CD14-positive monocyte (primary cell): ENCODE measurements at regions not wholly inside any gene's neighbourhood (a gene's known extent, or its start where the extent isn't known, plus 50 kb on each side); places are given as distances from the start of the nearest gene placed in this dataset.
A peak's percentile ranks its signal among the peaks of the same experiment; 100 is the strongest.

Source experiments
- DNase-seq, 3 donors: peaks; one replicate each; pipeline ENCODE4 v3.0.0-alpha.2; 2011 to 2022
- H2AFZ ChIP-seq: 2 replicates; pipeline ENCODE4 v1.6.0; 2012; ENCODE audit warnings: mild to moderate bottlenecking, low read depth, low read length, inconsistent platforms; ENCODE audit not compliant: insufficient read depth, poor library complexity, severe bottlenecking
- H3K27ac ChIP-seq, 2 donors: 1 replicate in 1 of 2; 2 replicates in 1 of 2; pipeline ENCODE4 v1.5.1; 2012 to 2013; ENCODE audit warnings: low read length in 2 of 2, control low read depth in 1 of 2, inconsistent platforms in 1 of 2, low read depth in 1 of 2, mild to moderate bottlenecking in 1 of 2
- H3K27me3 ChIP-seq, 2 donors: one replicate each; pipeline versions ENCODE4 v1.6.0 to v1.6.1; 2011 to 2013; ENCODE audit warnings: low read length in 2 of 2; ENCODE audit not compliant: control insufficient read depth in 2 of 2, insufficient read depth in 2 of 2
- H3K36me3 ChIP-seq, 2 donors: replicated peaks in 1 of 2; 1 replicate in 1 of 2; 2 replicates in 1 of 2; pipeline versions ENCODE4 v1.5.1 to v1.6.1; 2012 to 2013; ENCODE audit warnings: low read length in 2 of 2, control low read depth in 1 of 2, inconsistent platforms in 1 of 2, mild to moderate bottlenecking in 1 of 2; ENCODE audit not compliant: insufficient read depth in 2 of 2, control insufficient read depth in 1 of 2
- H3K4me1 ChIP-seq, 2 donors: 1 replicate in 1 of 2; 2 replicates in 1 of 2; pipeline versions ENCODE4 v1.5.1 to v1.6.1; 2012 to 2013; ENCODE audit warnings: low read length in 2 of 2, control low read depth in 1 of 2, inconsistent platforms in 1 of 2, mild to moderate bottlenecking in 1 of 2, moderate library complexity in 1 of 2; ENCODE audit not compliant: insufficient read depth in 2 of 2, control insufficient read depth in 1 of 2
- H3K4me2 ChIP-seq: replicated peaks from 2 replicates; pipeline ENCODE3; 2012; ENCODE audit warnings: low read length, moderate library complexity, mild to moderate bottlenecking; ENCODE audit not compliant: poor library complexity, severe bottlenecking; ENCODE audit errors: extremely low read depth
- H3K4me3 ChIP-seq, 3 experiments: fragments of 200-600 bp in 1 of 3; sonication (generic) in 1 of 3; replicated peaks in 1 of 3; 1 replicate in 2 of 3; 2 replicates in 1 of 3; pipeline ENCODE4 v1.5.1; 2011 to 2013; ENCODE audit warnings: low read length in 3 of 3, mild to moderate bottlenecking in 3 of 3, control low read depth in 2 of 3, low read depth in 2 of 3, inconsistent platforms in 1 of 3, moderate library complexity in 1 of 3
- H3K79me2 ChIP-seq: 2 replicates; pipeline ENCODE4 v1.6.0; 2012; ENCODE audit warnings: mild to moderate bottlenecking, control low read depth, inconsistent platforms, low read length, moderate library complexity; ENCODE audit not compliant: insufficient read depth
- H3K9ac ChIP-seq: 2 replicates; pipeline ENCODE4 v1.6.0; 2017; ENCODE audit warnings: low read length, mild to moderate bottlenecking; ENCODE audit not compliant: insufficient read depth, poor library complexity, severe bottlenecking
- H3K9me3 ChIP-seq, 2 donors: replicated peaks in 1 of 2; 1 replicate in 1 of 2; 2 replicates in 1 of 2; pipeline versions ENCODE4 v1.5.1 to v1.6.1; 2012 to 2013; ENCODE audit warnings: low read length in 2 of 2, control low read depth in 1 of 2; ENCODE audit not compliant: control insufficient read depth in 1 of 2, insufficient read depth in 1 of 2
- H4K20me1 ChIP-seq: 2 replicates; pipeline ENCODE4 v1.6.0; 2012; ENCODE audit warnings: mild to moderate bottlenecking, low read length, control low read depth, moderate library complexity; ENCODE audit not compliant: insufficient read depth
- H3K27ac Mint-ChIP-seq, 7 donors: one replicate each; pipeline ENCODE4 v1.8.0; 2020; ENCODE audit warnings: mild to moderate bottlenecking in 7 of 7, mixed read lengths in 7 of 7, moderate library complexity in 6 of 7, inconsistent platforms in 2 of 7
- H3K27me3 Mint-ChIP-seq, 3 donors: one replicate each; pipeline ENCODE4 v1.8.0; 2021 to 2022; ENCODE audit warnings: low read depth in 3 of 3, mild to moderate bottlenecking in 3 of 3, mixed read lengths in 3 of 3, moderate library complexity in 3 of 3, inconsistent platforms in 1 of 3
- H3K36me3 Mint-ChIP-seq, 2 donors: one replicate each; pipeline ENCODE4 v1.8.0; 2020; ENCODE audit warnings: mixed read lengths in 2 of 2, inconsistent platforms in 1 of 2, mild to moderate bottlenecking in 1 of 2
- H3K4me1 Mint-ChIP-seq: one replicate; pipeline ENCODE4 v1.8.0; 2020; ENCODE audit warnings: mild to moderate bottlenecking, mixed read lengths
- H3K4me3 Mint-ChIP-seq, 2 donors: one replicate each; pipeline ENCODE4 v1.8.0; 2020; ENCODE audit warnings: mild to moderate bottlenecking in 2 of 2, mixed read lengths in 2 of 2, moderate library complexity in 1 of 2
- H3K9me3 Mint-ChIP-seq, 7 donors: one replicate each; pipeline ENCODE4 v1.8.0; 2020 to 2022; ENCODE audit warnings: mixed read lengths in 7 of 7, mild to moderate bottlenecking in 6 of 7, moderate library complexity in 6 of 7, inconsistent platforms in 2 of 7
- CTCF ChIP-seq: fragments of 200-600 bp; IDR thresholded peaks from one replicate; pipeline ENCODE4 v1.8.0; 2022; ENCODE audit warnings: antibody characterized with exemption, mild to moderate bottlenecking
- WGBS: methylation state at CpG from one replicate; pipeline ENCODE4 v1.1.5; 2013; ENCODE audit warnings: missing lambda C conversion rate; ENCODE audit not compliant: insufficient coverage; 5-methylcytosine and 5-hydroxymethylcytosine counted together
- intact Hi-C, 2 donors: fragments of 100-400 bp; cut with micrococcal nuclease; formaldehyde crosslinking; loops; one replicate each; pipeline versions ENCODE4 v1.15.0 to v1.15.1; 2023

DNA sequence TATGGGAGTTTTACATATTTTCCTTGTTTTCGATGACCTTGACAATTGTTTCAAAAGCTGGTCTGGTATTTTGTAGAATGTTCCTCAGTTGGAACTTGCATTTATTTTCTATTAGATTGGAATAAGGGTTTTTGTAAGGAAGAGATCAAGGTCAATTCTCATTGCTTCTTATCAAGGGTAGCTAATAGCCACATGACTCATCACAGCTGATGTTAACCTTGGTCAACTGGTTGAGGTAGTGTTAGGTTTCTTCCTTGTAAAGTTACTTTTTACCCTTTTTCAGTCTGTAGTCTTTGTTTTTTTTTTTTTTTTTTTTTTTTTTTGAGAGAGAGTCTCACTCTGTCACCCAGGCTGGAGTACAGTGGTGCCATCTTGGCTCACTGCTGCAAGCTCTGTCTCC is 257.2 kb downstream of the SNCA start:
- Histone ChIP-seq H3K9me3 (no peaks in the 10 kb centered on the region), H3K4me1 (no peaks in the 10 kb centered on the region), H3K27me3 (no peaks in the 10 kb centered on the region), H3K36me3 (no peaks in the 10 kb centered on the region), H4K20me1 (no peaks in the 10 kb centered on the region), H3K27ac (no peak overlapping the region), H3K79me2 (no peaks in the 10 kb centered on the region), H3K4me3 (no peak overlapping the region), H3K4me2 (no peak overlapping the region), H2AFZ (no peak overlapping the region), H3K9ac (no peak overlapping the region)
- intact Hi-C loops: no loop called here
- no peak for TF ChIP-seq CTCF
- Mint-ChIP-seq H3K4me3 (no peak overlapping the region), H3K36me3 (no peaks in the 10 kb centered on the region), H3K9me3 (peaks cover 0 to 4% (median 0%) of the 10 kb centered on the region in 7 donors), H3K27me3 (no peaks in the 10 kb centered on the region), H3K27ac (peak overlapping the region in 1 of 7 donors; percentile 22), H3K4me1 (no peaks in the 10 kb centered on the region)
- WGBS: no CpG with 5 or more reads among the region's 1 CpG
- DNase-seq: no peak

DNA sequence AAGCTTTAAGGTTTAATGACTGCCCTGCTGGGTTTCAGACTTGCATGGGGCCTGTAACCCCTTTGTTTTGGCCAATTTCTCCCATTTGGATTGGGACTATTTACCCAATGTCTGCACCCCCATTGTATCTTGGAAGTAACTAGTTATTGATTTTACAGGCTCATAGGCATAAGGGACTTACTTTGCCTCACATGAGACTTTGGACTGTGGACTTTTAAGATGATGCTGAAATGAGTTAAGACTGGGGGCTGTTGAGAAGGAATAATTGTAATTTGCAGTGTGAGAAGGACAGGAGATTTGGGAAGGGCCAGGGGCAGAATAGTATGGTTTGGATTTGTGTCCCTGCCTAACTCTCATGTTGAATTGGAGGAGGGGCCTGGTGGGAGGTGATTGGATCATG is 260.7 kb downstream of the SNCA start:
- no peaks in the 10 kb centered on the region for H3K27me3 ChIP-seq
- H3K4me2 ChIP-seq: no peak overlapping the region
- H3K4me3 Mint-ChIP-seq: no peak overlapping the region
- H3K27me3 Mint-ChIP-seq: no peaks in the 10 kb centered on the region
- no peaks in the 10 kb centered on the region for H4K20me1 ChIP-seq
- no peak for DNase-seq
- H3K36me3 ChIP-seq: no peaks in the 10 kb centered on the region
- intact Hi-C loops: no loop called here
- no peaks in the 10 kb centered on the region for H3K79me2 ChIP-seq
- no peaks in the 10 kb centered on the region for H3K4me1 ChIP-seq
- TF ChIP-seq CTCF: no peak
- H3K27ac Mint-ChIP-seq: no peak overlapping the region
- no peaks in the 10 kb centered on the region for H3K9me3 ChIP-seq
- H3K9ac ChIP-seq: no peak overlapping the region
- H3K27ac ChIP-seq: no peak overlapping the region
- H3K9me3 Mint-ChIP-seq: peaks cover 0 to 4% (median 0%) of the 10 kb centered on the region in 7 donors
- H2AFZ ChIP-seq: no peak overlapping the region
- no peaks in the 10 kb centered on the region for H3K36me3 Mint-ChIP-seq
- no peak overlapping the region for H3K4me3 ChIP-seq
- H3K4me1 Mint-ChIP-seq: no peaks in the 10 kb centered on the region
